ENCODE measurements at regions not wholly inside any gene's neighbourhood (a gene's known extent, or its start where the extent isn't known, plus 50 kb on each side); places are given as distances from the start of the nearest gene placed in this dataset.
"Not testable (repeated sequence)": the region's sequence is repeated elsewhere in the genome, so short reads cannot be mapped to it uniquely, and the experiment has no call there.

- no peaks in the 10 kb centered on the region for H3K79me2 ChIP-seq (ENCODE audit: insufficient read depth, low read length)
Observed at GRCh38 chr15:39415634-39416033, 165.2 kb upstream of the THBS1 start.

GRCh38 chr15:39416258-39416657 is 164.6 kb upstream of the THBS1 start:
- H3K4me3 ChIP-seq (ENCODE audit: insufficient read depth, low read length) = no peak overlapping the region
- no peak for TF ChIP-seq CTCF (IDR thresholded peaks at IDR 0.05; ENCODE audit: extremely low read depth, low read depth, low read length)
- no peak overlapping the region for H3K27ac ChIP-seq (ENCODE audit: low read depth, low read length)
- no peaks in the 10 kb centered on the region for H3K79me2 ChIP-seq (ENCODE audit: insufficient read depth, low read length)
- H3K9me3 ChIP-seq (ENCODE audit: low read depth, low read length) = no peaks in the 10 kb centered on the region
- H3K36me3 ChIP-seq (ENCODE audit: insufficient read depth, low read length) = no peaks in the 10 kb centered on the region
- H4K20me1 ChIP-seq (ENCODE audit: insufficient read depth, low read length) = no peaks in the 10 kb centered on the region
- no peak for DNase-seq (ENCODE audit: insufficient read length, low spot score, missing footprints)
- no peak overlapping the region for H3K4me2 ChIP-seq (ENCODE audit: insufficient read depth, low read length)
- no peak overlapping the region for H2AFZ ChIP-seq (ENCODE audit: low read length)
- no peaks in the 10 kb centered on the region for H3K27me3 ChIP-seq (ENCODE audit: insufficient read depth, low read length)
- H3K4me1 ChIP-seq (ENCODE audit: insufficient read depth, low read length) = peaks cover 6% of the 10 kb centered on the region

More at GRCh38 chr15:39415634-39416033, 165.2 kb upstream of the THBS1 start:
- H2AFZ ChIP-seq (ENCODE audit: low read length) = no peak overlapping the region
- peaks cover 6% of the 10 kb centered on the region for H3K4me1 ChIP-seq (ENCODE audit: insufficient read depth, low read length)
- no peak overlapping the region for H3K27ac ChIP-seq (ENCODE audit: low read depth, low read length)
- H3K9me3 ChIP-seq (ENCODE audit: low read depth, low read length) = no peaks in the 10 kb centered on the region
- no peak overlapping the region for H3K4me3 ChIP-seq (ENCODE audit: insufficient read depth, low read length)
- no peak for DNase-seq (ENCODE audit: insufficient read length, low spot score, missing footprints)
- H3K27me3 ChIP-seq (ENCODE audit: insufficient read depth, low read length) = no peaks in the 10 kb centered on the region
- no peaks in the 10 kb centered on the region for H4K20me1 ChIP-seq (ENCODE audit: insufficient read depth, low read length)
- no peak overlapping the region for H3K4me2 ChIP-seq (ENCODE audit: insufficient read depth, low read length)
- no peaks in the 10 kb centered on the region for H3K36me3 ChIP-seq (ENCODE audit: insufficient read depth, low read length)
- TF ChIP-seq CTCF (IDR thresholded peaks at IDR 0.05; ENCODE audit: extremely low read depth, low read depth, low read length) = no peak

- H3K36me3 ChIP-seq (ENCODE audit: insufficient read depth, low read length) = no peaks in the 10 kb centered on the region
- DNase-seq (ENCODE audit: insufficient read length, low spot score, missing footprints) = no peak
- H3K79me2 ChIP-seq (ENCODE audit: insufficient read depth, low read length) = no peaks in the 10 kb centered on the region
- H3K27ac ChIP-seq (ENCODE audit: low read depth, low read length) = no peak overlapping the region
- H4K20me1 ChIP-seq (ENCODE audit: insufficient read depth, low read length) = no peaks in the 10 kb centered on the region
- no peaks in the 10 kb centered on the region for H3K9me3 ChIP-seq (ENCODE audit: low read depth, low read length)
- TF ChIP-seq CTCF (IDR thresholded peaks at IDR 0.05; ENCODE audit: extremely low read depth, low read depth, low read length) = no peak
- H3K27me3 ChIP-seq (ENCODE audit: insufficient read depth, low read length) = no peaks in the 10 kb centered on the region
- no peak overlapping the region for H3K4me2 ChIP-seq (ENCODE audit: insufficient read depth, low read length)
- H2AFZ ChIP-seq (ENCODE audit: low read length) = no peak overlapping the region
- H3K4me1 ChIP-seq (ENCODE audit: insufficient read depth, low read length) = no peaks in the 10 kb centered on the region
- H3K4me3 ChIP-seq (ENCODE audit: insufficient read depth, low read length) = no peak overlapping the region
Observed at GRCh38 chr15:39417366-39418134, 163.3 kb upstream of the THBS1 start.

- Histone ChIP-seq H3K4me3 (ENCODE audit: insufficient read depth, low read length) (no peak overlapping the region), H3K27me3 (ENCODE audit: insufficient read depth, low read length) (no peaks in the 10 kb centered on the region), H3K4me2 (ENCODE audit: insufficient read depth, low read length) (no peak overlapping the region), H3K79me2 (ENCODE audit: insufficient read depth, low read length) (no peaks in the 10 kb centered on the region), H4K20me1 (ENCODE audit: insufficient read depth, low read length) (no peaks in the 10 kb centered on the region), H3K9me3 (ENCODE audit: low read depth, low read length) (no peaks in the 10 kb centered on the region), H3K36me3 (ENCODE audit: insufficient read depth, low read length) (no peaks in the 10 kb centered on the region), H2AFZ (ENCODE audit: low read length) (no peak overlapping the region), H3K4me1 (ENCODE audit: insufficient read depth, low read length) (no peaks in the 10 kb centered on the region), H3K27ac (ENCODE audit: low read depth, low read length) (no peak overlapping the region)
- DNase-seq (ENCODE audit: insufficient read length, low spot score, missing footprints) = no peak
- TF ChIP-seq CTCF (IDR thresholded peaks at IDR 0.05; ENCODE audit: extremely low read depth, low read depth, low read length) = no peak
Observed at GRCh38 chr15:39419651-39420050, 161.2 kb upstream of the THBS1 start.

GRCh38 chr15:39420123-39420852 is 160.6 kb upstream of the THBS1 start:
- H3K27me3 ChIP-seq (ENCODE audit: insufficient read depth, low read length); H3K4me3 ChIP-seq (ENCODE audit: insufficient read depth, low read length); H3K36me3 ChIP-seq (ENCODE audit: insufficient read depth, low read length); H4K20me1 ChIP-seq (ENCODE audit: insufficient read depth, low read length); H2AFZ ChIP-seq (ENCODE audit: low read length); H3K4me2 ChIP-seq (ENCODE audit: insufficient read depth, low read length); H3K79me2 ChIP-seq (ENCODE audit: insufficient read depth, low read length); DNase-seq (ENCODE audit: insufficient read length, low spot score, missing footprints); H3K4me1 ChIP-seq (ENCODE audit: insufficient read depth, low read length); H3K9me3 ChIP-seq (ENCODE audit: low read depth, low read length); H3K27ac ChIP-seq (ENCODE audit: low read depth, low read length): not testable (repeated sequence)

- not testable (repeated sequence) for H3K4me1 ChIP-seq (ENCODE audit: insufficient read depth, low read length); H2AFZ ChIP-seq (ENCODE audit: low read length); H3K36me3 ChIP-seq (ENCODE audit: insufficient read depth, low read length); H3K79me2 ChIP-seq (ENCODE audit: insufficient read depth, low read length); DNase-seq (ENCODE audit: insufficient read length, low spot score, missing footprints); H3K9me3 ChIP-seq (ENCODE audit: low read depth, low read length); H3K27me3 ChIP-seq (ENCODE audit: insufficient read depth, low read length); H3K4me2 ChIP-seq (ENCODE audit: insufficient read depth, low read length); H3K27ac ChIP-seq (ENCODE audit: low read depth, low read length); H4K20me1 ChIP-seq (ENCODE audit: insufficient read depth, low read length); H3K4me3 ChIP-seq (ENCODE audit: insufficient read depth, low read length)
Observed at GRCh38 chr15:39420853-39421192, 160.1 kb upstream of the THBS1 start.

Measured in osteoblast (primary cell).